NB4 (cell line): ENCODE measurements at regions not wholly inside any gene's neighbourhood (a gene's known extent, or its start where the extent isn't known, plus 50 kb on each side); places are given as distances from the start of the nearest gene placed in this dataset.

Source experiments
- DNase-seq: peaks from one replicate; pipeline ENCODE4 v3.0.0; 2010; ENCODE audit warnings: low read depth
- H3K4me3 ChIP-seq: one replicate; pipeline ENCODE4 v1.5.1; 2011; ENCODE audit warnings: mild to moderate bottlenecking, low read depth, low read length, moderate library complexity
- CTCF ChIP-seq: IDR thresholded peaks from one replicate; pipeline ENCODE4 v1.5.1; 2012; ENCODE audit warnings: low read depth, low read length
- MAX ChIP-seq: IDR thresholded peaks from 2 replicates; pipeline ENCODE4 v1.6.1; 2011; ENCODE audit warnings: low read depth, low read length
- MYC ChIP-seq: IDR thresholded peaks from 2 replicates; pipeline ENCODE4 v1.6.1; 2011; ENCODE audit warnings: low read depth, low read length
- POLR2A ChIP-seq: IDR thresholded peaks from 2 replicates; pipeline ENCODE4 v1.6.1; 2011; ENCODE audit warnings: mild to moderate bottlenecking; ENCODE audit not compliant: insufficient read length; ENCODE audit errors: extremely low read depth

- no peak overlapping the region for H3K4me3 ChIP-seq
- TF ChIP-seq CTCF, result no peak
- no peak for TF ChIP-seq MYC
- TF ChIP-seq POLR2A, result no peak
- TF ChIP-seq MAX, result no peak
- no peak for DNase-seq
Measured at GRCh38 chr5:73351593-73351992, 97.0 kb downstream of the FOXD1 start.

DNA sequence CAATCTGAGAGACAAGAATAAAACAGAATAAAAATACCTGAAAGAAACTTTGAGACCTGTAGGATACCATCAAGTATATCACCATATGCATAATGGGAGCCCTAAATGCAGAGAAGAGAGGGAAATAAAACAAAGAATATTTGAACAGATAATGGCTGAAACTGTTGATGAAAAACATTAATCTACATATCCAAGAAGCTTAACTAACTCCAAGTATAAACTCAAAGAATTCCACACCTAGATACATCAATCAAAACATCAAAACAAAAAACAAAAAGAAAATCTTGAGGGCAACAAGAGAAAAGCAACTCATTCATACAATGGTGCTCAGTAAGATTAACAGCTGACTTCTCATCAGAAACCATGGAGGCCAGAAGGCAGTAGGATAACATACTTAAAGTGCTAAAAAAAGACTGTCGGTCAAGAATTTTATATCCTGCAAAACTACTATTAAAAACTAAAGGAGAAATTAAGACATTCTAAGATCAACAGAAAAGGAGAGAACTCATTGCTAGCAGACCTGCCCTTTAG, 101.6 kb downstream of the FOXD1 start:
- DNase-seq, result no peak
- TF ChIP-seq MAX (no peak), POLR2A (no peak), MYC (no peak), CTCF (no peak)
- no peak overlapping the region for H3K4me3 ChIP-seq

DNA sequence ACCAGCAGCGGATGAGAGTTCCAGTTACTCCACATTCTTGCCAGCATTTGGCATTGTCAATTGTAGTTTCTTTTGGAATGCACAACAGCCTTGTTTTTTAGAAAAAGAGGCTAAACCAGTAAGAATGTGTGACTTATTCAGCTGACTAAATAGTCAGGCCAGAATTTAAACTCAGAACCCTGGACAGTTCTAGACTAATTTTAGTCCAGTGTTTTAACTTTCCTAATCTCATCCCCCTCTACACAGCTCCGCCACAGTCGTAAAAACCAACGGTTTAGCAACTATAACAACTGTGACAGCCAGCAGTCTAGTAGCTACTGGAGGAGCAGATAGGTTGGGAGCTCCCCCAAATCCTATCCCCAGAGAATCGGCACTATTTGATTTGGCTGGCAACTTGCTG, 103.7 kb downstream of the FOXD1 start:
- peak; percentile 3 for DNase-seq
- no peak for TF ChIP-seq MAX
- no peak for TF ChIP-seq POLR2A
- H3K4me3 ChIP-seq, result no peak overlapping the region

GRCh38 chr5:73339711-73340110, 108.9 kb downstream of the FOXD1 start:
- H3K4me3 ChIP-seq, result no peak overlapping the region
- TF ChIP-seq CTCF, result no peak
- TF ChIP-seq MYC, result no peak
- no peak for TF ChIP-seq POLR2A
- no peak for TF ChIP-seq MAX
- DNase-seq, result no peak

DNA sequence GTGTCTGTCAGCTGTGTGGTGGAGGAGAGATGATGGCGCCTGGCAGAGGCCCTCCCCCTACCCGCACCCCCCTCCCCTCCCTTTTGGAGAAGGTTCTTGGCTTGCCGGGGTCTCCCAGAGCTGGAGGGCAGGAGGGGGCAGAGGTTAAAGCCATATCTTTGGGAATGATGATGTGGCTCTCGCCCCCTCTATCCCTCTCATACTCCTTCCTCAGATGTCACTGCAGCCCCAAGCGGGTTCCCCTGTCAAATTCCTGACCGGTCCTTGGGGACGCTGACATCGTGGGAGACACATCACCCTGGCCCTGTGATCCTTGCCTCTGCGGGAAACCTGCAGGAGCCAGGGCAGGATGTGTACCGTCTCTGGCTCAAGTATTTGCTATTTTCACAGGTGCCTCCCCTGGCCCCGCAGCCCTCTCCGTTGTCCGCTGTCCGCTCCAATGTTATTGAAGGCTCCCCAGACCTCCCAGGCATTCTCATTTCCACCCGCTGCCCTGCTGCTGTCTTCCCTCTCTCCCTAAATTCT, 109.5 kb downstream of the FOXD1 start:
- TF ChIP-seq POLR2A (no peak), CTCF (no peak), MAX (no peak), MYC (no peak)
- no peak overlapping the region for H3K4me3 ChIP-seq
- DNase-seq, result no peak

DNA sequence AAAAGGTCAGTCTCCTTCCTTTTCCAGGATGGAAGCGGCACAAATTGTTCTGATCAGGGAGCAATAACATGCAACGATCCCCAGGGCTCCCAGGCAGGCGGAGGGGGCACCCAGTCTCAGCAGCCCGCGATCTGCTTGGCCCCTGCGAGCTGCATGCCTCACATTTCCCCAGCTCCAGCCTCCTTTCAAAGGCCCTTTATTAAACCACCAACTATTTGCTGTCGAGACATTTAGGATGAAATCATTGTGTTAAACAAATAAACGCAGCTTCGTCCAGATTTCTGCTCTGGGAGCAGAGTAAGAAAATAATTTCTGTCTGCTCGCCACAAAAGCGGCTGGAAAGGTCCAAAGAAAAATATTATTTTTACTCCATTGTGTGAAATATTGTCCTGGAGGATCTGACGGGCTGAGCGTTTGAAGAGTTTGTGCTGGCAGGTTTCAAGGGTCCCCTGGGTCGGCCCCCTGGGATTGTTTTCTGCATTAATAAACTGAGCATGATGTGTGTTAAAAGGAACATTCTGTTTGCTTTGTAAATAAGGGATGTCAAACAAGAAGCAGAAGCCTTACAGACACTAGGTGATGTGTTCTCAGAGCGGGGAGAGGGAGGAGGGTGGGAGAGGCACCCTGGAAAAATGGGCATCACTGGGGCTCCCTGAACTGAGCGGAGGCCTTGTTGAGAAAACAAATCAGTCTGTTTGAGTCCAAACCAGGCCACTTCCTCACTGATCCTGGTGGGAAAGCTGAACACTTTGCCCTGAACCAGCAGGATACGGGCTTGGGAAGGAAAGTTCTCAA, 110.1 kb downstream of the FOXD1 start:
- no peak for DNase-seq
- no peak for TF ChIP-seq MAX
- no peak for TF ChIP-seq POLR2A
- TF ChIP-seq MYC, result no peak
- no peak for TF ChIP-seq CTCF
- no peak overlapping the region for H3K4me3 ChIP-seq
